Upper lobe of right lung (tissue), 1 donor: ENCODE measurements at regions not wholly inside any gene's neighbourhood (a gene's known extent, or its start where the extent isn't known, plus 50 kb on each side); places are given as distances from the start of the nearest gene placed in this dataset.
"Not testable (repeated sequence)": the region's sequence is repeated elsewhere in the genome, so short reads cannot be mapped to it uniquely, and the experiment has no call there.

Experiments
- ATAC-seq: fragments of 200-7000 bp; cut with Tn5 transposase; one replicate; pipeline ENCODE4 v1.9.1; 2020; ENCODE audit warnings: mild to moderate bottlenecking, moderate library complexity
- DNase-seq: peaks from one replicate; pipeline ENCODE4 v3.0.0-alpha.2; 2020
- H3K27ac ChIP-seq: fragments of 200-600 bp; one replicate; pipeline ENCODE4 v1.8.0; 2022
- H3K27me3 ChIP-seq: fragments of 200-600 bp; one replicate; pipeline ENCODE4 v1.8.0; 2022; ENCODE audit warnings: mild to moderate bottlenecking
- H3K36me3 ChIP-seq: fragments of 200-600 bp; one replicate; pipeline ENCODE4 v1.8.0; 2022
- H3K4me1 ChIP-seq: fragments of 200-600 bp; one replicate; pipeline ENCODE4 v1.8.0; 2022
- H3K4me3 ChIP-seq: fragments of 200-600 bp; one replicate; pipeline ENCODE4 v1.8.0; 2022; ENCODE audit warnings: mild to moderate bottlenecking
- H3K9me3 ChIP-seq: fragments of 200-600 bp; one replicate; pipeline ENCODE4 v1.8.0; 2022
- intact Hi-C: fragments of 100-400 bp; cut with DNase I; formaldehyde crosslinking; loops from one replicate; pipeline ENCODE4 v1.11.0; 2022
- TF ChIP-seq, protein P1 (sequence below): fragments of 200-600 bp; IDR thresholded peaks from one replicate; pipeline ENCODE4 v1.8.0; 2022; ENCODE audit warnings: antibody characterized with exemption
- donor health status: DM: no; HTN: yes; CAD: no; lungs with severe emphysema.

DNA sequence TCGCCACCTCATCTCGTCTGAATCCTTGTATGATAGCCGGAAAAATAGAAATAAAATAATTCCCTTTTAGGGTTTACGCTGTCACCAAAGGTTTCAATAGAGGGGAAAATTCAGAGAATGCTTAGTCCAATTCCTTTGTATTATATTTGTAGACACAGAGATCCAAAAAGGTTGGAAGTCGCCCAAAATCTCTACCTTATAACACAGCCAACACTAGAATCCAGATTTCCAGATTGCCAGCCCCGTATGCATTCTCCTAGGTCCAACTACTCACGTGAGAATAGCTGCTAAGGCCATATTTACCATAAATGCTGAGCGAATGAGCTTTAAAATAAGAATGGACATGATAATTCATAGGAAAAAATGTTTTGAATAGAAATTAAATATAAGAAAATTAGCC is 124.5 kb downstream of the KCNK1 start:
- no peak overlapping the region for H3K4me3 ChIP-seq
- DNase-seq (no peak), ATAC-seq (no peak)
- H3K36me3 ChIP-seq = no peaks in the 10 kb centered on the region
- peaks cover 3% of the 10 kb centered on the region for H3K27me3 ChIP-seq
- no peaks in the 10 kb centered on the region for H3K9me3 ChIP-seq
- intact Hi-C loops = no loop called here
- H3K27ac ChIP-seq = no peak overlapping the region
- TF ChIP-seq, protein P1, sequence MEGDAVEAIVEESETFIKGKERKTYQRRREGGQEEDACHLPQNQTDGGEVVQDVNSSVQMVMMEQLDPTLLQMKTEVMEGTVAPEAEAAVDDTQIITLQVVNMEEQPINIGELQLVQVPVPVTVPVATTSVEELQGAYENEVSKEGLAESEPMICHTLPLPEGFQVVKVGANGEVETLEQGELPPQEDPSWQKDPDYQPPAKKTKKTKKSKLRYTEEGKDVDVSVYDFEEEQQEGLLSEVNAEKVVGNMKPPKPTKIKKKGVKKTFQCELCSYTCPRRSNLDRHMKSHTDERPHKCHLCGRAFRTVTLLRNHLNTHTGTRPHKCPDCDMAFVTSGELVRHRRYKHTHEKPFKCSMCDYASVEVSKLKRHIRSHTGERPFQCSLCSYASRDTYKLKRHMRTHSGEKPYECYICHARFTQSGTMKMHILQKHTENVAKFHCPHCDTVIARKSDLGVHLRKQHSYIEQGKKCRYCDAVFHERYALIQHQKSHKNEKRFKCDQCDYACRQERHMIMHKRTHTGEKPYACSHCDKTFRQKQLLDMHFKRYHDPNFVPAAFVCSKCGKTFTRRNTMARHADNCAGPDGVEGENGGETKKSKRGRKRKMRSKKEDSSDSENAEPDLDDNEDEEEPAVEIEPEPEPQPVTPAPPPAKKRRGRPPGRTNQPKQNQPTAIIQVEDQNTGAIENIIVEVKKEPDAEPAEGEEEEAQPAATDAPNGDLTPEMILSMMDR = no peak
- no peaks in the 10 kb centered on the region for H3K4me1 ChIP-seq

DNA sequence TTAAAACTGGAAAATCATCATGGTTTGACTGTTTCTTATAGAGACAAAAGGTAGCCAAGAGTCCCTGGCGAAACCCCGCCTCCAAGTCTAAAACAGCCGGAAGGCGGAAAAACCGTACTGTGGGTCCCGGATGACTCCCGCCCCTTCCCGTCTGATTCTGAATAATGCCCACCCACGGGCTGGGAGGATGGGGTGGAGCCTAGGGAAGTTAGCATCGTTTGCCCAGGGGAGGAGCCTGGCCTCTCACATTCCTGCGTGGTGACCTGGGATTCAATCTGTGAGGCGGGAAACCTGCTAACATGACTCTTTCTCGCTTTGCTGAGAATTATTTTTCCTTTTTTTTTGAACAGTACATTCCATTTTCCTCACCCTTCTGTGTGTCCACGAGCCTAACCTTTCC is 124.9 kb downstream of the KCNK1 start:
- TF ChIP-seq, protein P1 = no peak
- no peaks in the 10 kb centered on the region for H3K9me3 ChIP-seq
- ATAC-seq (no peak), DNase-seq (no peak)
- H3K27me3 ChIP-seq = peaks cover 3% of the 10 kb centered on the region
- H3K27ac ChIP-seq = no peak overlapping the region
- H3K36me3 ChIP-seq = no peaks in the 10 kb centered on the region
- no peaks in the 10 kb centered on the region for H3K4me1 ChIP-seq
- intact Hi-C loops = no loop called here
- no peak overlapping the region for H3K4me3 ChIP-seq

DNA sequence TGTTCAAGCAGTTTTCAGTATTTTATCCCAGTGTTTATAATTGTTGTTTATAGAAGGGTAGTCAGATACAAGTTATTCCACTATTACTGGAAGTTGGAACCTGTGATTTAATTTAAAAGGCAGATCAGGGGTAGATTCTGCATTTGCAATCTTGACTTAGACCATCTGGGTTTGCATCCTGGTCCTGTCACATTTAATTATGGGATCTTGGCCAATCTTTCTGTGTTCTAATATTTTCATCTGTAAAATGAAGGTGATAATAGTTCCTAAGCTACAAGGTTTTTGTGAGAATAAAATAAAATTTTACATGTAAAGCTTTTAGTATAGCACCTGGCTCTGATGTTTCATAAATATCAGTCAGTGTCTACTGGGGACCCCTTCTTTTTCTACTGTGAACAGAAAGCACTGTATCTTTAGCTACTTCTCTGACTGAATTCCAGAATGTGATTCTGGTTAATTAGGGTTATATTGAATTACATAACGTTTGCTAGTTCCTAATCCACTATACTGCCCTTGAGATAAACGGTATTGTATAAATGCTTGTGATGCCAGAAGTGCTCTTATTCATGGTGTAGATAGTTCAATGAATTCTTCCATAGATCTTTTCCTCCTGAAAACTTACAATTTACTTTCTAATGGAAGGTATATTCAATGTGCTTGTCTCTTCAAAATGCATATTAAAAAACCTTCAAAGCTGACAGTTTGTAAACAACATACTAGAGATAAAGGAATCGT is 131.0 kb downstream of the KCNK1 start:
- TF ChIP-seq, protein P1 = no peak
- Histone ChIP-seq H3K36me3 (no peaks in the 10 kb centered on the region), H3K4me1 (no peaks in the 10 kb centered on the region), H3K4me3 (no peak overlapping the region), H3K9me3 (no peaks in the 10 kb centered on the region), H3K27ac (no peak overlapping the region), H3K27me3 (peaks cover 3% of the 10 kb centered on the region)
- intact Hi-C loops = no loop called here
- DNase-seq = no peak
- ATAC-seq = no peak

DNA sequence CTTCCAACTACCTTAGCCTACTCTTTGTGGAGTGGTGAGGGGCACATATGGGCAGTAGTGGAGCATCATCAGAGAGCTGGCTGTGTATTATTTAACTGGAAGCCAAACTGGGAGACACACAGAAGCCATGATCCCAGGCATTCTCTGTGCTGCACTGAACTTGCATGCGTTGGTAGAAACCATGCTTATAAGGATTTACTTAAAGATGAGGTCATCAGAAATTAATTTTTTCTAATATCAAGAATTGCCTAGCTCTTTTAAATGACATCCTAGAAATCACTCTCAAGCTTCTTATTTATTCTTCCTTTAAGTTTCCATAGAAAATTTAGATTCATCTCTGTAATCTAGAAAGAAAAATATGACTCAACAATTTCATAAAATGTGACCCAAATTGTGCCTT is 136.2 kb downstream of the KCNK1 start:
- TF ChIP-seq, protein P1 = no peak
- H3K4me1 ChIP-seq = no peaks in the 10 kb centered on the region
- intact Hi-C loops = no loop called here
- no peaks in the 10 kb centered on the region for H3K36me3 ChIP-seq
- ATAC-seq (no peak), DNase-seq (no peak)
- H3K4me3 ChIP-seq = no peak overlapping the region
- H3K27me3 ChIP-seq = no peaks in the 10 kb centered on the region
- no peaks in the 10 kb centered on the region for H3K9me3 ChIP-seq
- no peak overlapping the region for H3K27ac ChIP-seq

DNA sequence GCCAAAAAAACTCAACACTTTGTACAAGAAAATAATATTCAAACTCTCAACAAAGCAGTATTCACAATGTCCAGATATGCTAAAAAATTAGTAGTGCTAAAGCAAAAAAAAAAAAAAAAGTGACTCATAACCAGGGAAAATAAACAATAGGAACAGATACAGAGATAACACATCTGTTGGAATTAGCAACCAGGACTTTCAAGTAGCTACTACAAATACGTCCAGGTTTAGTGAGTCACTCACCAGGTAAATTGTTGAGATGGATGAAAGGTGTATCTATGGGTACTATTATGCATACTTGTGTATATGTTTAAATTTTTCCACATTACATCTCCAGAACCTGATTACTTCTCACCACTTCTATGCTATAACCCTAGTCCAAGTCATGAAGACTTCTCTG is 144.8 kb upstream of the SLC35F3 start:
- intact Hi-C loops = no loop called here
- no peaks in the 10 kb centered on the region for H3K27me3 ChIP-seq
- H3K4me1 ChIP-seq = no peaks in the 10 kb centered on the region
- DNase-seq (no peak), ATAC-seq (no peak)
- H3K9me3 ChIP-seq = no peaks in the 10 kb centered on the region
- H3K4me3 ChIP-seq = no peak overlapping the region
- TF ChIP-seq, protein P1 = no peak
- no peak overlapping the region for H3K27ac ChIP-seq
- H3K36me3 ChIP-seq = no peaks in the 10 kb centered on the region

DNA sequence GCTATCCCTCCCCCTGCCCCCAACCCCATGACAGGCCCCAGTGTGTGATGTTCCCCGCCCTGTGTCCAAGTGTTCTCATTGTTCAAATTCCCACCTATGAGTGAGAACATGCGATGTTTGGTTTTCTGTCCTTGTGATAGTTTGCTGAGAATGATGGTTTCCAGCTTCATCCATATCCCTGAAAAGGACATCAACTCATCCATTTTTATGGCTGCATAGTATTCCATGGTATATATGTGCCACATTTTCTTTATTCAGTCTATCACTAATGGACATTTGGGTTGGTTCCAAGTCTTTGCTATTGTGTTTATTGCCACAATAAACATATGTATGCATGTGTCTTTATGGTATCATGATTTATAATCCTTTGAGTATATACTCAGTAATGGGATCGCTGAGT is 140.2 kb upstream of the SLC35F3 start:
- H3K36me3 ChIP-seq, DNase-seq, intact Hi-C loops: not testable (repeated sequence)

More for the DNA sequence above, 140.2 kb upstream of the SLC35F3 start:
- H3K27me3 ChIP-seq, H3K4me3 ChIP-seq, H3K27ac ChIP-seq, ATAC-seq, H3K4me1 ChIP-seq, H3K9me3 ChIP-seq: not testable (repeated sequence)
